CD4-positive, alpha-beta T cell treated with Interleukin-15 for 4 hours (primary cell): ENCODE measurements at regions not wholly inside any gene's neighbourhood (a gene's known extent, or its start where the extent isn't known, plus 50 kb on each side); places are given as distances from the start of the nearest gene placed in this dataset.
"Not testable (repeated sequence)": the region's sequence is repeated elsewhere in the genome, so short reads cannot be mapped to it uniquely, and the experiment has no call there.

ENCODE experiments used
- DNase-seq: peaks from one replicate; pipeline ENCODE4 v3.0.0-alpha.2; 2020; ENCODE audit warnings: low spot score

GRCh38 chr4:177494791-177495190, 52.6 kb upstream of the AGA start:
- no peak for DNase-seq

GRCh38 chr4:177495626-177496025, 53.4 kb upstream of the AGA start:
- DNase-seq, result not testable (repeated sequence)

- no peak for DNase-seq
Measured at GRCh38 chr4:177499537-177499936, 57.3 kb upstream of the AGA start.

- no peak for DNase-seq
Measured at GRCh38 chr4:177505171-177505615, 63.0 kb upstream of the AGA start.

GRCh38 chr4:177508662-177509061, 66.4 kb upstream of the AGA start:
- no peak for DNase-seq

- no peak for DNase-seq
Measured at GRCh38 chr4:177509226-177509745, 67.0 kb upstream of the AGA start.

GRCh38 chr4:177511611-177512010, 69.4 kb upstream of the AGA start:
- no peak for DNase-seq

GRCh38 chr4:177512646-177513045, 70.4 kb upstream of the AGA start:
- DNase-seq, result no peak

- no peak for DNase-seq
Measured at GRCh38 chr4:177517862-177518261, 75.6 kb upstream of the AGA start.

- DNase-seq, result no peak
Measured at GRCh38 chr4:177519481-177520260, 77.4 kb upstream of the AGA start.

- DNase-seq, result no peak
Measured at GRCh38 chr4:177528620-177529019, 86.4 kb upstream of the AGA start.

GRCh38 chr4:177530561-177530960, 88.3 kb upstream of the AGA start:
- DNase-seq, result no peak

GRCh38 chr4:177532358-177532757, 90.1 kb upstream of the AGA start:
- DNase-seq, result no peak

- not testable (repeated sequence) for DNase-seq
Measured at GRCh38 chr4:177534841-177535240, 92.6 kb upstream of the AGA start.

- DNase-seq, result no peak
Measured at GRCh38 chr4:177546745-177547144, 104.5 kb upstream of the AGA start.

GRCh38 chr4:177547985-177548384, 105.7 kb upstream of the AGA start:
- DNase-seq, result no peak

GRCh38 chr4:177555007-177555574, 112.9 kb upstream of the AGA start:
- no peak for DNase-seq

GRCh38 chr4:177557416-177557815, 115.2 kb upstream of the AGA start:
- no peak for DNase-seq

- no peak for DNase-seq
Measured at GRCh38 chr4:177558995-177559394, 116.8 kb upstream of the AGA start.

- DNase-seq, result no peak
Measured at GRCh38 chr4:177562163-177562562, 119.9 kb upstream of the AGA start.

- DNase-seq, result no peak
Measured at GRCh38 chr4:177562859-177563258, 120.6 kb upstream of the AGA start.

GRCh38 chr4:177566691-177567090, 124.5 kb upstream of the AGA start:
- DNase-seq, result no peak

- DNase-seq, result no peak
Measured at GRCh38 chr4:177568931-177569330, 126.7 kb upstream of the AGA start.

- DNase-seq, result no peak
Measured at GRCh38 chr4:177569434-177569833, 127.2 kb upstream of the AGA start.
